B cell (primary cell): ENCODE measurements at regions not wholly inside any gene's neighbourhood (a gene's known extent, or its start where the extent isn't known, plus 50 kb on each side); places are given as distances from the start of the nearest gene placed in this dataset.

Experiments used
- ATAC-seq: fragments of 200-7000 bp; cut with Tn5 transposase; one replicate; pipeline ENCODE4 v1.10.0; 2021; ENCODE audit warnings: low read depth, mild to moderate bottlenecking, moderate number of reproducible peaks, moderate library complexity
- CTCF ChIA-PET: fragments of 350-600 bp; sonication (Branson Sonifier 250); formaldehyde crosslinking; loops from one replicate; lab custom pipeline; 2021; ENCODE audit warnings: antibody characterized with exemption, inconsistent platforms; lab: Charles Lee
- POLR2A ChIA-PET: fragments of 350-600 bp; sonication (Branson Sonifier 250); formaldehyde crosslinking; loops from one replicate; lab custom pipeline; 2021; ENCODE audit warnings: antibody characterized with exemption; lab: Charles Lee
- DNase-seq: peaks from one replicate; pipeline ENCODE4 v3.0.0; 2013
- H2AFZ ChIP-seq: 2 replicates; pipeline ENCODE4 v1.6.1; 2012; ENCODE audit warnings: mild to moderate bottlenecking, low read depth, low read length; ENCODE audit not compliant: insufficient read depth, poor library complexity, severe bottlenecking
- H3K27ac ChIP-seq, 2 donors: 1 replicate in 1 of 2; 2 replicates in 1 of 2; pipeline ENCODE4 v1.5.1; 2012 to 2013; ENCODE audit warnings: low read length in 2 of 2, mild to moderate bottlenecking in 2 of 2, moderate library complexity in 1 of 2
- H3K27me3 ChIP-seq, 4 experiments: fragments of 200-600 bp in 1 of 4; sonication (generic) in 1 of 4; replicated peaks in 1 of 4; 1 replicate in 2 of 4; 2 replicates in 2 of 4; pipeline versions ENCODE4 v1.6.1 to v1.7.0; 2013 to 2016; ENCODE audit warnings: low read length in 3 of 4, mild to moderate bottlenecking in 2 of 4, mixed read lengths in 1 of 4, moderate library complexity in 1 of 4; ENCODE audit not compliant: insufficient read depth in 4 of 4, control insufficient read depth in 3 of 4; ENCODE audit errors: control extremely low read depth in 1 of 4
- H3K36me3 ChIP-seq, 2 experiments: replicated peaks in 1 of 2; 1 replicate in 1 of 2; 2 replicates in 1 of 2; pipeline versions ENCODE4 v1.6.1 to v1.7.1; 2013; ENCODE audit warnings: low read length in 1 of 2; ENCODE audit not compliant: insufficient read depth in 2 of 2, control insufficient read depth in 1 of 2; ENCODE audit errors: control extremely low read depth in 1 of 2, extremely low read depth in 1 of 2
- H3K4me1 ChIP-seq, 2 donors: fragments of 200-600 bp in 1 of 2; sonication (generic) in 1 of 2; 1 replicate in 1 of 2; 2 replicates in 1 of 2; pipeline versions ENCODE4 v1.5.1 to v1.6.1; 2013 to 2017; ENCODE audit warnings: low read length in 2 of 2; ENCODE audit not compliant: control insufficient read depth in 2 of 2, insufficient read depth in 2 of 2
- H3K4me2 ChIP-seq: replicated peaks from 2 replicates; pipeline ENCODE3; 2012; ENCODE audit warnings: mild to moderate bottlenecking, low read depth, low read length; ENCODE audit not compliant: poor library complexity, severe bottlenecking
- H3K4me3 ChIP-seq, 5 experiments: fragments of 200-600 bp in 1 of 5; sonication (generic) in 1 of 5; 1 replicate in 3 of 5; 2 replicates in 2 of 5; pipeline versions ENCODE4 v1.5.1 to v1.7.0; 2011 to 2016; ENCODE audit warnings: low read length in 4 of 5, mild to moderate bottlenecking in 4 of 5, low read depth in 2 of 5, control low read depth in 1 of 5, moderate library complexity in 1 of 5; ENCODE audit not compliant: insufficient read depth in 1 of 5; ENCODE audit errors: control extremely low read depth in 1 of 5, extremely low read depth in 1 of 5
- H3K79me2 ChIP-seq: fragments of 200-600 bp; sonication (generic); one replicate; pipeline ENCODE4 v1.6.0; 2016; ENCODE audit warnings: low read length; ENCODE audit not compliant: control insufficient read depth, insufficient read depth
- H3K9ac ChIP-seq: fragments of 200-600 bp; sonication (generic); 2 replicates; pipeline ENCODE4 v1.6.1; 2017; ENCODE audit warnings: mild to moderate bottlenecking, low read length, moderate library complexity
- H3K9me3 ChIP-seq, 3 donors: one replicate each; pipeline versions ENCODE4 v1.6.1 to v1.7.1; 2013; ENCODE audit warnings: low read length in 2 of 3; ENCODE audit not compliant: control insufficient read depth in 2 of 3, insufficient read depth in 1 of 3; ENCODE audit errors: control extremely low read depth in 1 of 3
- H4K20me1 ChIP-seq: 2 replicates; pipeline ENCODE4 v1.6.0; 2012; ENCODE audit warnings: mild to moderate bottlenecking, low read length; ENCODE audit not compliant: insufficient read depth, control insufficient read depth, poor library complexity, severe bottlenecking
- H3K27ac Mint-ChIP-seq: one replicate; pipeline ENCODE4 v1.8.0; 2021; ENCODE audit warnings: mixed read lengths
- H3K27me3 Mint-ChIP-seq: one replicate; pipeline ENCODE4 v1.8.0; 2021; ENCODE audit warnings: mixed read lengths
- H3K4me1 Mint-ChIP-seq: one replicate; pipeline ENCODE4 v1.8.0; 2021; ENCODE audit warnings: mixed read lengths
- H3K4me3 Mint-ChIP-seq: one replicate; pipeline ENCODE4 v1.8.0; 2021; ENCODE audit warnings: mixed read lengths
- H3K9me3 Mint-ChIP-seq: one replicate; pipeline ENCODE4 v1.8.0; 2022; ENCODE audit warnings: mixed read lengths; ENCODE audit not compliant: insufficient read depth
- CTCF ChIP-seq: fragments of 200-600 bp; IDR thresholded peaks from one replicate; pipeline ENCODE4 v1.8.0; 2022; ENCODE audit warnings: antibody characterized with exemption, mild to moderate bottlenecking
- EZH2 ChIP-seq: IDR thresholded peaks from 2 replicates; pipeline ENCODE4 v1.6.1; 2012; ENCODE audit warnings: borderline replicate concordance, low read depth, mild to moderate bottlenecking, moderate library complexity, low read length; ENCODE audit not compliant: insufficient read depth, poor library complexity, severe bottlenecking
- WGBS: methylation state at CpG from one replicate; pipeline ENCODE4 v1.1.5; 2013; ENCODE audit warnings: missing lambda C conversion rate; ENCODE audit not compliant: insufficient coverage; 5-methylcytosine and 5-hydroxymethylcytosine counted together
- intact Hi-C: fragments of 100-400 bp; cut with micrococcal nuclease; formaldehyde crosslinking; loops from one replicate; pipeline ENCODE4 v1.10.0; 2022

- no peak overlapping the region for H2AFZ ChIP-seq
- Mint-ChIP-seq H3K4me3 (no peak overlapping the region), H3K27ac (no peak overlapping the region), H3K27me3 (peaks cover 4% of the 10 kb centered on the region), H3K4me1 (no peaks in the 10 kb centered on the region), H3K9me3 (no peaks in the 10 kb centered on the region)
- TF ChIP-seq EZH2: no peak
- TF ChIP-seq CTCF: no peak
- intact Hi-C loops: no loop called here
- no peak overlapping the region for H3K27ac ChIP-seq
- H3K9ac ChIP-seq: no peak overlapping the region
- POLR2A ChIA-PET: no interaction called here
- H4K20me1 ChIP-seq: no peaks in the 10 kb centered on the region
- H3K36me3 ChIP-seq: no peaks in the 10 kb centered on the region
- ATAC-seq: no peak
- 17% methylated on average over 1 of the region's 5 CpGs for WGBS
- no peaks in the 10 kb centered on the region for H3K79me2 ChIP-seq
- H3K27me3 ChIP-seq: no peaks in the 10 kb centered on the region
- no peak for DNase-seq
- H3K4me3 ChIP-seq: no peak overlapping the region
- no peaks in the 10 kb centered on the region for H3K9me3 ChIP-seq
- no peaks in the 10 kb centered on the region for H3K4me1 ChIP-seq
- CTCF ChIA-PET: interaction anchor here (0.7 to 1.4 kb wide), 3 partner anchors 9 to 14 kb away, joined by 3 to 4 read pairs (median 3); no protein-coding TSS in a partner anchor
- H3K4me2 ChIP-seq: no peak overlapping the region
These were observed 444.5 kb downstream of the MFSD1 start for GRCh38 chr3:159246385-159246784.

DNA sequence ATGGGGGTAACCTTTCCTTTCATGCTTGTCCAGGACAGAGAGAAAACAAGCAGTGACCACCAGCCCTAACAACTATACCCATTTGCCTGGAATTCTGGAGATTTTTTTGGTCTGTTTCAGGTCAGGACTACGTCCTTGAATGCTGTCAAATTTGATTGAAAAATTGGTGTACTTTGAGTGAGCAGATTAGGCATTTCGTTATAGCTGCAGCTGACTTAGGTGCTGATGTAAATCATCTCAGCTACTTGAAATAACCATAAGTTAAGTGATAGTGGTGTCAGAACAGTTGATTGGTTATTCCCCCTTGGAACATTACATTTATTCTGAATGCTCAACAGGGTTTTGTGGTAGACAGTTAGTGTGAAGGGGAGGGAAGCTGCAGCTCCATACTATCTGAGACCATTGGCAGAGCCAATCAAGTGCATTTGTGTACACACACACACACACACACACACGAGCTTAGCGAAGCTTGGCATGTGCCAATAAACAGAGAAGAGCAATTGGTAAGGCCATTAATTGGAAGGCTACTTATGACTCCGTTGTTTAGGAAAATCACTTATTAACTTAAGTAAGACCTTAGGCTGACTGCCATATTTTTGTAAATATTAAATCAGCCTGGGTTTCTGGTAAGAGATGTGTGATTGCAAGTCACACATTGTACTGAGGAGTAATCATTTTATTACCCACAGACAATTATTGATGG, 447.8 kb downstream of the MFSD1 start:
- POLR2A ChIA-PET: no interaction called here
- intact Hi-C loops: no loop called here
- CTCF ChIA-PET: interaction anchor here (2.3 kb wide), 1 partner anchor 11 kb away, joined by 11 read pairs; no protein-coding TSS in a partner anchor

More for the DNA sequence above, 447.8 kb downstream of the MFSD1 start:
- Mint-ChIP-seq H3K4me1 (no peaks in the 10 kb centered on the region), H3K9me3 (peaks cover 7% of the 10 kb centered on the region), H3K4me3 (no peak overlapping the region), H3K27ac (no peak overlapping the region), H3K27me3 (peaks cover 4% of the 10 kb centered on the region)
- Histone ChIP-seq H2AFZ (no peak overlapping the region), H3K9ac (no peak overlapping the region), H4K20me1 (no peaks in the 10 kb centered on the region), H3K4me1 (no peaks in the 10 kb centered on the region), H3K27ac (no peak overlapping the region), H3K79me2 (no peaks in the 10 kb centered on the region), H3K4me3 (no peak overlapping the region), H3K4me2 (no peak overlapping the region), H3K36me3 (no peaks in the 10 kb centered on the region), H3K27me3 (peaks cover 0 to 2% (median 0%) of the 10 kb centered on the region in 4 experiments), H3K9me3 (peaks cover 0 to 13% (median 1%) of the 10 kb centered on the region in 3 donors)
- TF ChIP-seq CTCF (no peak), EZH2 (no peak)
- WGBS: no CpG with 5 or more reads among the region's 5 CpGs
- DNase-seq (no peak), ATAC-seq (no peak)
